ENCODE measurements at regions not wholly inside any gene's neighbourhood (a gene's known extent, or its start where the extent isn't known, plus 50 kb on each side); places are given as distances from the start of the nearest gene placed in this dataset.
"Not testable (repeated sequence)": the region's sequence is repeated elsewhere in the genome, so short reads cannot be mapped to it uniquely, and the experiment has no call there.

DNA sequence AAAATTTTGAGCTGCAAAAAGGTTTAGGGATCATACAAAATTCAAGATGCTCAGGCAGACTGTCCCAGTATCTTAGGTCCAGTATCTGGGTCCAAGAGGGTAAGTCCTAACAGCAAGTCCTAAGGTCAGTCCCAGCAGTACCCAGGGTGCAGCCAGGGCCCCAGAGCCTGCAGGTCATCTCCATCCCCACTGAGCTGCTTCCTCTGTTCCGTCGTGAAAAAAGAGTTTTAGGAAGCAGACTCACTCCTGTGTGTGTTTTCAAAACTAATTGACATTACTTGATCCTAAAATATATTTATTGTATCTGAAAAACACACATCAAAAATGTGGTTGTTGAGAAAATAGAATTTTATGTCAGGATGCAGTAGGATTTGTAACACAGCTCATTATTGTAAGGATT lies 69.9 kb upstream of the ALKAL2 start:
- H4K20me1 ChIP-seq (ENCODE audit: low read length), result no peaks in the 10 kb centered on the region
- H3K9me2 ChIP-seq (replicated peaks; ENCODE audit: low read length), result no peaks in the 10 kb centered on the region
- H3K36me3 ChIP-seq (ENCODE audit: low read depth, low read length), result no peaks in the 10 kb centered on the region
- POLR2A ChIA-PET (ENCODE audit: unreplicated experiment), result no interaction called here
- no peak overlapping the region for H3K4me3 ChIP-seq (ENCODE audit: low read length)
- H3K79me2 ChIP-seq (ENCODE audit: low read length), result no peaks in the 10 kb centered on the region
- ATAC-seq (no peak), DNase-seq (no peak)
- TF ChIP-seq EZH2phosphoT487 (IDR thresholded peaks at IDR 0.05; ENCODE audit: borderline replicate concordance, low read length), result no peak
- TF ChIP-seq, protein P1, sequence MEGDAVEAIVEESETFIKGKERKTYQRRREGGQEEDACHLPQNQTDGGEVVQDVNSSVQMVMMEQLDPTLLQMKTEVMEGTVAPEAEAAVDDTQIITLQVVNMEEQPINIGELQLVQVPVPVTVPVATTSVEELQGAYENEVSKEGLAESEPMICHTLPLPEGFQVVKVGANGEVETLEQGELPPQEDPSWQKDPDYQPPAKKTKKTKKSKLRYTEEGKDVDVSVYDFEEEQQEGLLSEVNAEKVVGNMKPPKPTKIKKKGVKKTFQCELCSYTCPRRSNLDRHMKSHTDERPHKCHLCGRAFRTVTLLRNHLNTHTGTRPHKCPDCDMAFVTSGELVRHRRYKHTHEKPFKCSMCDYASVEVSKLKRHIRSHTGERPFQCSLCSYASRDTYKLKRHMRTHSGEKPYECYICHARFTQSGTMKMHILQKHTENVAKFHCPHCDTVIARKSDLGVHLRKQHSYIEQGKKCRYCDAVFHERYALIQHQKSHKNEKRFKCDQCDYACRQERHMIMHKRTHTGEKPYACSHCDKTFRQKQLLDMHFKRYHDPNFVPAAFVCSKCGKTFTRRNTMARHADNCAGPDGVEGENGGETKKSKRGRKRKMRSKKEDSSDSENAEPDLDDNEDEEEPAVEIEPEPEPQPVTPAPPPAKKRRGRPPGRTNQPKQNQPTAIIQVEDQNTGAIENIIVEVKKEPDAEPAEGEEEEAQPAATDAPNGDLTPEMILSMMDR (conservative IDR thresholded peaks at IDR 0.05; ENCODE audit: low read depth, low read length), result no peak
- no peak for TF ChIP-seq EZH2 (IDR thresholded peaks at IDR 0.05; ENCODE audit: low read length, unreplicated experiment)
- peaks cover 89% of the 10 kb centered on the region for H3K27me3 ChIP-seq (ENCODE audit: low read length)
- no peaks in the 10 kb centered on the region for H3K9me3 ChIP-seq (ENCODE audit: low read length)
- H3K4me2 ChIP-seq (ENCODE audit: low read length), result no peak overlapping the region
- no peaks in the 10 kb centered on the region for H3F3A ChIP-seq (ENCODE audit: low read length, unreplicated experiment)
- H3K27ac ChIP-seq (ENCODE audit: low read length), result no peak overlapping the region
- BruUV-seq (replicated peaks), result no TSS peak
- intact Hi-C loops (cut with micrococcal nuclease), result no loop called here
- no peak overlapping the region for H3K9ac ChIP-seq (ENCODE audit: low read length)
- H2AFZ ChIP-seq (ENCODE audit: low read length), result no peak overlapping the region
- CTCF ChIA-PET, result no interaction called here
- no peaks in the 10 kb centered on the region for H3K4me1 ChIP-seq (ENCODE audit: insufficient read depth, low read length)

DNA sequence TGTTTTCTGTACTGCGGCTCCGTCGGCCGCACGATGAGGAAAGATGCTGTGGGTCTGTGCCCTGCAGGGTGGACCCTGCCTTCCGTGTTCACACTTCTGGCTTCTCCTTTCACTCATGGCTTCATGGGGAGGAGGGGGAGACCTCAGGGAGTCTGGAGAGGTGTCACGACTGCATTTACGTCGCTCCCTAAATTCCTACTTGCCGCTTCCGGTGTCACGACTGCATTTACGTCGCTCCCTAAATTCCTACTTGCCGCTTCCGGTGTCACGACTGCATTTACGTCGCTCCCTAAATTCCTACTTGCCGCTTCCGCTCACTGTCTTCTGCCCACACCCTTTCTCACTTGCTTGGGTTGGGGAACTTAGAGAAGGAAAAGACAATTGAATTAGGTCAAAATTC lies 68.4 kb upstream of the ALKAL2 start:
- H3K9me2 ChIP-seq (replicated peaks; ENCODE audit: low read length); H2AFZ ChIP-seq (ENCODE audit: low read length); H3K4me1 ChIP-seq (ENCODE audit: insufficient read depth, low read length); H4K20me1 ChIP-seq (ENCODE audit: low read length); H3K4me3 ChIP-seq (ENCODE audit: low read length); CTCF ChIA-PET; H3K79me2 ChIP-seq (ENCODE audit: low read length); H3K36me3 ChIP-seq (ENCODE audit: low read depth, low read length); H3K27ac ChIP-seq (ENCODE audit: low read length); BruUV-seq (replicated peaks); H3K4me2 ChIP-seq (ENCODE audit: low read length); POLR2A ChIA-PET (ENCODE audit: unreplicated experiment); H3F3A ChIP-seq (ENCODE audit: low read length, unreplicated experiment); DNase-seq; H3K9me3 ChIP-seq (ENCODE audit: low read length); H3K9ac ChIP-seq (ENCODE audit: low read length); intact Hi-C loops (cut with micrococcal nuclease); ATAC-seq: not testable (repeated sequence)
- peaks cover 79% of the 10 kb centered on the region for H3K27me3 ChIP-seq (ENCODE audit: low read length)

DNA sequence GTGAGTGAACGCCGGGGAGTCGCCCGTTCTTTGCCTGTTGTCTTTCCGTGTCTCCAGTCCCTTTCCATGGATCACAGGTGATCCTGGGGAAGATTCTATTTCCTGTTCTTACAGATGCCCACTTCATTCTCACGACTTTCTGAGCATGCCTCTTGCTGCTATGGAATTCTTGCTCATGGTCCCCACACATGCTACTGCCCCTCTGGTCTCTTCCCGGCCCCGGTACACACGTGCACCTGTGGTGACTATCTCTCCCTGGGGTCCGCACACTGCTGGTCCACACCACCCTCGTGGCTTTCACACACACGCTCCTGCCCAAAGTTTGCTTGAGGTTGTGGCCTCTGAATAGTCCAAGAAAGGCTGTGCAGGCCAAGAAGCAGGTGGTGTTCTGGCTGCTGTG lies 67.9 kb upstream of the ALKAL2 start:
- Histone ChIP-seq H2AFZ (ENCODE audit: low read length) (no peak overlapping the region), H3K36me3 (ENCODE audit: low read depth, low read length) (no peaks in the 10 kb centered on the region), H3K9me2 (replicated peaks; ENCODE audit: low read length) (no peaks in the 10 kb centered on the region), H3K9me3 (ENCODE audit: low read length) (no peaks in the 10 kb centered on the region), H4K20me1 (ENCODE audit: low read length) (no peaks in the 10 kb centered on the region), H3K9ac (ENCODE audit: low read length) (no peak overlapping the region), H3K4me3 (ENCODE audit: low read length) (no peak overlapping the region), H3K4me1 (ENCODE audit: insufficient read depth, low read length) (no peaks in the 10 kb centered on the region), H3K27ac (ENCODE audit: low read length) (no peak overlapping the region), H3K4me2 (ENCODE audit: low read length) (no peak overlapping the region), H3K27me3 (ENCODE audit: low read length) (peaks cover 76% of the 10 kb centered on the region), H3F3A (ENCODE audit: low read length, unreplicated experiment) (no peaks in the 10 kb centered on the region), H3K79me2 (ENCODE audit: low read length) (no peaks in the 10 kb centered on the region)
- BruUV-seq (replicated peaks), result no TSS peak
- POLR2A ChIA-PET (ENCODE audit: unreplicated experiment), result no interaction called here
- CTCF ChIA-PET, result no interaction called here
- ATAC-seq (no peak), DNase-seq (no peak)
- intact Hi-C loops (cut with micrococcal nuclease), result no loop called here
- TF ChIP-seq, protein P1 (conservative IDR thresholded peaks at IDR 0.05; ENCODE audit: low read depth, low read length), result no peak
- no peak for TF ChIP-seq EZH2 (IDR thresholded peaks at IDR 0.05; ENCODE audit: low read length, unreplicated experiment)
- TF ChIP-seq EZH2phosphoT487 (IDR thresholded peaks at IDR 0.05; ENCODE audit: borderline replicate concordance, low read length), result no peak

All from PC-3 (cell line).